ENCODE measurements at regions not wholly inside any gene's neighbourhood (a gene's known extent, or its start where the extent isn't known, plus 50 kb on each side); places are given as distances from the start of the nearest gene placed in this dataset.

DNA sequence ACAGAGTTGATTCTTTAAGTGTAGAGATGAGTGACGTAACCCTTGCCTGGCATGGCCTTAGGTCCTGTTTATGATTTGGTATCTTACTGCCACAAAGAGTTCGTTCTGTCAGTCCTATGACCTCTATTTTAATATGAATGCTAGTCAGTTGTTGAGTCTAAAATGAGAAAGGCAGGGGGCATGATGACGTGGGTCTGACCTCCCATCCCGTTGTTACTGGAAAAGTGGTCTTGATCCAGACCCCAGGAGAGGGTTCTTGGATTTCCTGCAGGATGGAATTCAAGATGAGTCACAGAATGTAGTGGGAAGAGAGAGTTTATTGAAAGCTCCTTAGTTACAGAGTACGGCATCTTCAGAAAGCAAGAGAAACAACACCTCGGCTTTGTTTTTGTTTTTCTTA lies 317.0 kb upstream of the COBL start:
- TF ChIP-seq, protein P1, sequence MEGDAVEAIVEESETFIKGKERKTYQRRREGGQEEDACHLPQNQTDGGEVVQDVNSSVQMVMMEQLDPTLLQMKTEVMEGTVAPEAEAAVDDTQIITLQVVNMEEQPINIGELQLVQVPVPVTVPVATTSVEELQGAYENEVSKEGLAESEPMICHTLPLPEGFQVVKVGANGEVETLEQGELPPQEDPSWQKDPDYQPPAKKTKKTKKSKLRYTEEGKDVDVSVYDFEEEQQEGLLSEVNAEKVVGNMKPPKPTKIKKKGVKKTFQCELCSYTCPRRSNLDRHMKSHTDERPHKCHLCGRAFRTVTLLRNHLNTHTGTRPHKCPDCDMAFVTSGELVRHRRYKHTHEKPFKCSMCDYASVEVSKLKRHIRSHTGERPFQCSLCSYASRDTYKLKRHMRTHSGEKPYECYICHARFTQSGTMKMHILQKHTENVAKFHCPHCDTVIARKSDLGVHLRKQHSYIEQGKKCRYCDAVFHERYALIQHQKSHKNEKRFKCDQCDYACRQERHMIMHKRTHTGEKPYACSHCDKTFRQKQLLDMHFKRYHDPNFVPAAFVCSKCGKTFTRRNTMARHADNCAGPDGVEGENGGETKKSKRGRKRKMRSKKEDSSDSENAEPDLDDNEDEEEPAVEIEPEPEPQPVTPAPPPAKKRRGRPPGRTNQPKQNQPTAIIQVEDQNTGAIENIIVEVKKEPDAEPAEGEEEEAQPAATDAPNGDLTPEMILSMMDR (IDR thresholded peaks at IDR 0.05), result no peak
- no peak for TF ChIP-seq ZFX (IDR thresholded peaks at IDR 0.05; ENCODE audit: borderline replicate concordance)

Data from 22Rv1 (cell line).